Fibroblast of lung (primary cell): ENCODE measurements at regions not wholly inside any gene's neighbourhood (a gene's known extent, or its start where the extent isn't known, plus 50 kb on each side); places are given as distances from the start of the nearest gene placed in this dataset.

Experiments
- EZH2 ChIP-seq: IDR thresholded peaks from 2 replicates; pipeline ENCODE4 v1.5.1; 2012; ENCODE audit warnings: low read length, control low read depth, mild to moderate bottlenecking; ENCODE audit errors: missing control alignments
- TF ChIP-seq, protein P1 (sequence below), 2 donors: IDR thresholded peaks in 1 of 2; conservative IDR thresholded peaks in 1 of 2; 1 replicate in 1 of 2; 2 replicates in 1 of 2; pipeline ENCODE4 v1.5.1; 2011 to 2012; ENCODE audit warnings: low read length in 2 of 2, control low read depth in 1 of 2, inconsistent platforms in 1 of 2, low read depth in 1 of 2, mild to moderate bottlenecking in 1 of 2

- TF ChIP-seq, protein P1, sequence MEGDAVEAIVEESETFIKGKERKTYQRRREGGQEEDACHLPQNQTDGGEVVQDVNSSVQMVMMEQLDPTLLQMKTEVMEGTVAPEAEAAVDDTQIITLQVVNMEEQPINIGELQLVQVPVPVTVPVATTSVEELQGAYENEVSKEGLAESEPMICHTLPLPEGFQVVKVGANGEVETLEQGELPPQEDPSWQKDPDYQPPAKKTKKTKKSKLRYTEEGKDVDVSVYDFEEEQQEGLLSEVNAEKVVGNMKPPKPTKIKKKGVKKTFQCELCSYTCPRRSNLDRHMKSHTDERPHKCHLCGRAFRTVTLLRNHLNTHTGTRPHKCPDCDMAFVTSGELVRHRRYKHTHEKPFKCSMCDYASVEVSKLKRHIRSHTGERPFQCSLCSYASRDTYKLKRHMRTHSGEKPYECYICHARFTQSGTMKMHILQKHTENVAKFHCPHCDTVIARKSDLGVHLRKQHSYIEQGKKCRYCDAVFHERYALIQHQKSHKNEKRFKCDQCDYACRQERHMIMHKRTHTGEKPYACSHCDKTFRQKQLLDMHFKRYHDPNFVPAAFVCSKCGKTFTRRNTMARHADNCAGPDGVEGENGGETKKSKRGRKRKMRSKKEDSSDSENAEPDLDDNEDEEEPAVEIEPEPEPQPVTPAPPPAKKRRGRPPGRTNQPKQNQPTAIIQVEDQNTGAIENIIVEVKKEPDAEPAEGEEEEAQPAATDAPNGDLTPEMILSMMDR (conservative IDR thresholded peaks at IDR 0.05 in 1 of 2, IDR thresholded peaks at IDR 0.05 in 1 of 2; ENCODE audit: low read depth in 1 of 2, low read length in 2 of 2) = no peak
- TF ChIP-seq EZH2 = no peak
Measured at GRCh38 chr2:45337481-45337880, 273.6 kb downstream of the SRBD1 start.
